Gastroesophageal sphincter (tissue), 4 donors: ENCODE measurements at regions not wholly inside any gene's neighbourhood (a gene's known extent, or its start where the extent isn't known, plus 50 kb on each side); places are given as distances from the start of the nearest gene placed in this dataset.

Source experiments
- ATAC-seq: fragments of 150-250 bp; one replicate; pipeline ENCODE4 v1.9.1; 2016; ENCODE audit warnings: mild to moderate bottlenecking, moderate library complexity
- H3K27ac ChIP-seq, 4 donors: fragments of 200-600 bp; sonication (generic) in 3 of 4; 1 replicate in 3 of 4; 2 replicates in 1 of 4; pipeline ENCODE4 v1.5.1; 2016 to 2019
- H3K27me3 ChIP-seq: fragments of 200-600 bp; sonication (generic); one replicate; pipeline ENCODE4 v1.5.1; 2019
- H3K36me3 ChIP-seq, 2 donors: fragments of 200-600 bp; sonication (generic); one replicate each; pipeline ENCODE4 v1.5.1; 2019; ENCODE audit warnings: control low read depth in 1 of 2
- H3K4me1 ChIP-seq, 3 donors: fragments of 200-600 bp; sonication (generic); 1 replicate in 2 of 3; 2 replicates in 1 of 3; pipeline ENCODE4 v1.5.1; 2016 to 2019; ENCODE audit warnings: control low read depth in 2 of 3
- H3K4me3 ChIP-seq, 2 donors: fragments of 200-600 bp; sonication (generic); one replicate each; pipeline ENCODE4 v1.5.1; 2019; ENCODE audit warnings: mild to moderate bottlenecking in 1 of 2, moderate library complexity in 1 of 2
- H3K9me3 ChIP-seq, 3 donors: fragments of 200-600 bp; sonication (generic); one replicate each; pipeline ENCODE4 v1.5.1; 2017 to 2019; ENCODE audit warnings: control low read depth in 2 of 3
- CTCF ChIP-seq, 4 experiments: fragments of 200-600 bp in 2 of 4; fragments of 450-650 bp in 2 of 4; sonication (generic) in 1 of 4; IDR thresholded peaks; one replicate each; pipeline ENCODE4 v1.5.1; 2017 to 2019; ENCODE audit warnings: antibody characterized with exemption in 4 of 4, mild to moderate bottlenecking in 2 of 4, moderate library complexity in 2 of 4
- EP300 ChIP-seq: sonication (generic); formaldehyde crosslinking; IDR thresholded peaks from one replicate; pipeline ENCODE4 v1.6.1; 2017; ENCODE audit warnings: antibody characterized with exemption, mild to moderate bottlenecking
- POLR2A ChIP-seq, 2 donors: fragments of 450-650 bp; IDR thresholded peaks; one replicate each; pipeline ENCODE4 v1.6.1; 2017; ENCODE audit warnings: antibody characterized with exemption in 2 of 2, mild to moderate bottlenecking in 2 of 2, moderate library complexity in 1 of 2
- POLR2AphosphoS5 ChIP-seq: sonication (generic); formaldehyde crosslinking; IDR thresholded peaks from one replicate; pipeline ENCODE4 v1.6.1; 2017; ENCODE audit warnings: antibody characterized with exemption
- WGBS, 2 donors: methylation state at CpG; one replicate each; pipeline ENCODE4 v1.1.5; 2018; ENCODE audit warnings: low coverage in 1 of 2; 5-methylcytosine and 5-hydroxymethylcytosine counted together

- ATAC-seq: no peak
- Histone ChIP-seq H3K9me3 (no peaks in the 10 kb centered on the region), H3K4me3 (no peak overlapping the region), H3K36me3 (no peaks in the 10 kb centered on the region), H3K27me3 (no peaks in the 10 kb centered on the region), H3K27ac (no peak overlapping the region), H3K4me1 (no peaks in the 10 kb centered on the region)
- no peak for TF ChIP-seq EP300
- TF ChIP-seq CTCF (IDR thresholded peaks at IDR 0.05): no peak
- no peak for TF ChIP-seq POLR2AphosphoS5
- no peak for TF ChIP-seq POLR2A (IDR thresholded peaks at IDR 0.05)
- 48 to 73% methylated on average over 2 of the region's 2 CpGs for WGBS, 2 donors
These were observed 152.0 kb upstream of the PEX5L start for GRCh38 chr3:180188512-180189309.

- Histone ChIP-seq H3K4me3 (no peak overlapping the region), H3K4me1 (no peaks in the 10 kb centered on the region), H3K36me3 (no peaks in the 10 kb centered on the region), H3K27ac (no peak overlapping the region), H3K27me3 (no peaks in the 10 kb centered on the region), H3K9me3 (no peaks in the 10 kb centered on the region)
- no peak for ATAC-seq
- TF ChIP-seq CTCF (IDR thresholded peaks at IDR 0.05) (no peak), EP300 (no peak), POLR2AphosphoS5 (no peak), POLR2A (IDR thresholded peaks at IDR 0.05) (no peak)
- WGBS, 2 donors: 70 to 83% methylated on average over 3 of the region's 3 CpGs
These were observed 152.5 kb upstream of the PEX5L start for GRCh38 chr3:180189310-180189648.

GRCh38 chr3:180196658-180197057 is 159.9 kb upstream of the PEX5L start:
- ATAC-seq: no peak
- WGBS, 2 donors: 56 to 67% methylated on average over 1 of the region's 1 CpG
- Histone ChIP-seq H3K27me3 (no peaks in the 10 kb centered on the region), H3K4me3 (no peak overlapping the region), H3K9me3 (no peaks in the 10 kb centered on the region), H3K36me3 (no peaks in the 10 kb centered on the region), H3K27ac (no peak overlapping the region), H3K4me1 (no peaks in the 10 kb centered on the region)
- TF ChIP-seq EP300: no peak
- no peak for TF ChIP-seq POLR2A (IDR thresholded peaks at IDR 0.05)
- TF ChIP-seq POLR2AphosphoS5: no peak
- TF ChIP-seq CTCF (IDR thresholded peaks at IDR 0.05): no peak

- no peak for TF ChIP-seq POLR2A (IDR thresholded peaks at IDR 0.05)
- TF ChIP-seq EP300: no peak
- no peak for TF ChIP-seq CTCF (IDR thresholded peaks at IDR 0.05)
- ATAC-seq: no peak
- no peaks in the 10 kb centered on the region for H3K36me3 ChIP-seq
- H3K4me3 ChIP-seq: no peak overlapping the region
- no peak overlapping the region for H3K27ac ChIP-seq
- 32 to 50% methylated on average over 4 to 5 of the region's 5 CpGs for WGBS, 2 donors
- no peaks in the 10 kb centered on the region for H3K4me1 ChIP-seq
- H3K27me3 ChIP-seq: no peaks in the 10 kb centered on the region
- no peaks in the 10 kb centered on the region for H3K9me3 ChIP-seq
These were observed 162.8 kb upstream of the PEX5L start for GRCh38 chr3:180199417-180199995.

- TF ChIP-seq CTCF (IDR thresholded peaks at IDR 0.05): no peak
- H3K27ac ChIP-seq: no peak overlapping the region
- H3K9me3 ChIP-seq: peaks cover 0 to 5% (median 0%) of the 10 kb centered on the region in 3 donors
- H3K4me1 ChIP-seq: no peaks in the 10 kb centered on the region
- no peak overlapping the region for H3K4me3 ChIP-seq
- no peak for ATAC-seq
- H3K36me3 ChIP-seq: no peaks in the 10 kb centered on the region
- H3K27me3 ChIP-seq: no peaks in the 10 kb centered on the region
- 56 to 64% methylated on average over 2 of the region's 2 CpGs for WGBS, 2 donors
These were observed 179.1 kb upstream of the PEX5L start for GRCh38 chr3:180215866-180216265.
